ENCODE measurements at regions not wholly inside any gene's neighbourhood (a gene's known extent, or its start where the extent isn't known, plus 50 kb on each side); places are given as distances from the start of the nearest gene placed in this dataset.

GRCh38 chr5:97839341-97840086, 656.5 kb upstream of the RIOK2 start:
- no peak for DNase-seq (ENCODE audit: low spot score in 2 of 2)
- Histone ChIP-seq H3K4me3 (no peak overlapping the region), H3K27me3 (no peaks in the 10 kb centered on the region), H3K36me3 (no peaks in the 10 kb centered on the region), H3K9me3 (no peaks in the 10 kb centered on the region), H3K27ac (no peak overlapping the region), H3K4me1 (no peaks in the 10 kb centered on the region)
- TF ChIP-seq CTCF (IDR thresholded peaks at IDR 0.05) = no peak
- no peak for TF ChIP-seq POLR2AphosphoS5 (IDR thresholded peaks at IDR 0.05)
- no peak for TF ChIP-seq POLR2A (IDR thresholded peaks at IDR 0.05)
- intact Hi-C loops (cut with DNase I; ENCODE audit: low total_unique reads) = loop anchor here (5.0 kb wide), 1 partner anchor 637 kb away; no protein-coding TSS in a partner anchor

GRCh38 chr5:97840643-97841042, 657.6 kb upstream of the RIOK2 start:
- H3K27me3 ChIP-seq = no peaks in the 10 kb centered on the region
- no peaks in the 10 kb centered on the region for H3K4me1 ChIP-seq
- no peaks in the 10 kb centered on the region for H3K9me3 ChIP-seq
- intact Hi-C loops (cut with DNase I; ENCODE audit: low total_unique reads) = loop anchor here (5.0 kb wide), 1 partner anchor 638 kb away; no protein-coding TSS in a partner anchor
- no peaks in the 10 kb centered on the region for H3K36me3 ChIP-seq
- H3K4me3 ChIP-seq = no peak overlapping the region
- H3K27ac ChIP-seq = no peak overlapping the region
- TF ChIP-seq CTCF (IDR thresholded peaks at IDR 0.05) (no peak), POLR2A (IDR thresholded peaks at IDR 0.05) (no peak), POLR2AphosphoS5 (IDR thresholded peaks at IDR 0.05) (no peak)
- no peak for DNase-seq (ENCODE audit: low spot score in 2 of 2)

- no peak for DNase-seq (ENCODE audit: low spot score in 2 of 2)
- Histone ChIP-seq H3K27me3 (no peaks in the 10 kb centered on the region), H3K4me3 (no peak overlapping the region), H3K36me3 (no peaks in the 10 kb centered on the region), H3K27ac (peak overlapping the region in 1 of 2 donors; percentile 38), H3K9me3 (no peaks in the 10 kb centered on the region), H3K4me1 (no peaks in the 10 kb centered on the region)
- TF ChIP-seq POLR2AphosphoS5 (IDR thresholded peaks at IDR 0.05) (no peak), CTCF (IDR thresholded peaks at IDR 0.05) (no peak), POLR2A (IDR thresholded peaks at IDR 0.05) (no peak)
- intact Hi-C loops (cut with DNase I; ENCODE audit: low total_unique reads) = loop anchor here (5.0 kb wide), 1 partner anchor 640 kb away; no protein-coding TSS in a partner anchor
These were observed 659.6 kb upstream of the RIOK2 start for GRCh38 chr5:97842687-97843086.

GRCh38 chr5:97844797-97845196, 661.8 kb upstream of the RIOK2 start:
- Histone ChIP-seq H3K36me3 (no peaks in the 10 kb centered on the region), H3K4me3 (no peak overlapping the region), H3K4me1 (no peaks in the 10 kb centered on the region), H3K27ac (no peak overlapping the region), H3K9me3 (no peaks in the 10 kb centered on the region), H3K27me3 (no peaks in the 10 kb centered on the region)
- intact Hi-C loops (cut with DNase I; ENCODE audit: low total_unique reads) = loop anchor here (5.0 kb wide), 1 partner anchor 642 kb away; no protein-coding TSS in a partner anchor
- TF ChIP-seq CTCF (IDR thresholded peaks at IDR 0.05) (no peak), POLR2A (IDR thresholded peaks at IDR 0.05) (no peak), POLR2AphosphoS5 (IDR thresholded peaks at IDR 0.05) (no peak)
- DNase-seq (ENCODE audit: low spot score in 2 of 2) = no peak

- intact Hi-C loops (cut with DNase I; ENCODE audit: low total_unique reads) = no loop called here
- H3K36me3 ChIP-seq = no peaks in the 10 kb centered on the region
- no peaks in the 10 kb centered on the region for H3K9me3 ChIP-seq
- H3K27me3 ChIP-seq = no peaks in the 10 kb centered on the region
- no peaks in the 10 kb centered on the region for H3K4me1 ChIP-seq
- DNase-seq (ENCODE audit: low spot score in 2 of 2) = no peak
- no peak overlapping the region for H3K27ac ChIP-seq
- TF ChIP-seq POLR2A (IDR thresholded peaks at IDR 0.05) (no peak), POLR2AphosphoS5 (IDR thresholded peaks at IDR 0.05) (no peak), CTCF (IDR thresholded peaks at IDR 0.05) (no peak)
- H3K4me3 ChIP-seq = no peak overlapping the region
These were observed 663.6 kb upstream of the RIOK2 start for GRCh38 chr5:97846643-97847042.
